HG03378 (cell line): ENCODE measurements at regions not wholly inside any gene's neighbourhood (a gene's known extent, or its start where the extent isn't known, plus 50 kb on each side); places are given as distances from the start of the nearest gene placed in this dataset.
"Not testable (repeated sequence)": the region's sequence is repeated elsewhere in the genome, so short reads cannot be mapped to it uniquely, and the experiment has no call there.

Experiments used
- ATAC-seq: cut with Tn5 transposase; IDR thresholded peaks from one replicate; pipeline ENCODE4 v1.9.1; 2021; ENCODE audit warnings: mild to moderate bottlenecking, moderate library complexity; ENCODE audit not compliant: unreplicated experiment

- no peak for ATAC-seq
Observed at GRCh38 chr22:34587357-34588356, 478.3 kb upstream of the ISX start.

- ATAC-seq, result no peak
Observed at GRCh38 chr22:34588871-34589545, 476.9 kb upstream of the ISX start.

- ATAC-seq, result no peak
Observed at GRCh38 chr22:34592123-34592740, 473.7 kb upstream of the ISX start.

- ATAC-seq, result no peak
Observed at GRCh38 chr22:34599567-34599966, 466.4 kb upstream of the ISX start.

- ATAC-seq, result no peak
Observed at GRCh38 chr22:34604312-34604711, 461.6 kb upstream of the ISX start.

GRCh38 chr22:34608106-34608505, 457.9 kb upstream of the ISX start:
- no peak for ATAC-seq

- ATAC-seq, result no peak
Observed at GRCh38 chr22:34608540-34609115, 457.3 kb upstream of the ISX start.

GRCh38 chr22:34609646-34610045, 456.3 kb upstream of the ISX start:
- ATAC-seq, result no peak

- ATAC-seq, result no peak
Observed at GRCh38 chr22:34620161-34620560, 445.8 kb upstream of the ISX start.

GRCh38 chr22:34620832-34621231, 445.1 kb upstream of the ISX start:
- ATAC-seq, result no peak

GRCh38 chr22:34622602-34623001, 443.4 kb upstream of the ISX start:
- no peak for ATAC-seq

- no peak for ATAC-seq
Observed at GRCh38 chr22:34623580-34623979, 442.4 kb upstream of the ISX start.

GRCh38 chr22:34625892-34626291, 440.1 kb upstream of the ISX start:
- ATAC-seq, result not testable (repeated sequence)

GRCh38 chr22:34638128-34638527, 427.8 kb upstream of the ISX start:
- ATAC-seq, result no peak

GRCh38 chr22:34639911-34640310, 426.0 kb upstream of the ISX start:
- no peak for ATAC-seq

GRCh38 chr22:34645375-34645774, 420.6 kb upstream of the ISX start:
- ATAC-seq, result no peak

GRCh38 chr22:34669001-34669400, 397.0 kb upstream of the ISX start:
- no peak for ATAC-seq

- not testable (repeated sequence) for ATAC-seq
Observed at GRCh38 chr22:34683031-34683430, 382.9 kb upstream of the ISX start.

- not testable (repeated sequence) for ATAC-seq
Observed at GRCh38 chr22:34684278-34684677, 381.7 kb upstream of the ISX start.

GRCh38 chr22:34687116-34687515, 378.8 kb upstream of the ISX start:
- no peak for ATAC-seq

- ATAC-seq, result no peak
Observed at GRCh38 chr22:34688825-34689224, 377.1 kb upstream of the ISX start.
